Suprapubic skin (tissue), 4 donors: ENCODE measurements at regions not wholly inside any gene's neighbourhood (a gene's known extent, or its start where the extent isn't known, plus 50 kb on each side); places are given as distances from the start of the nearest gene placed in this dataset.

Experiments used
- DNase-seq, 2 donors: peaks; one replicate each; pipeline ENCODE4 v3.0.0-alpha.2; 2019; ENCODE audit warnings: low spot score in 2 of 2
- H3K27ac ChIP-seq: fragments of 200-600 bp; sonication (generic); one replicate; pipeline ENCODE4 v1.5.1; 2019
- H3K27me3 ChIP-seq: fragments of 200-600 bp; sonication (generic); one replicate; pipeline ENCODE4 v1.5.1; 2019
- H3K36me3 ChIP-seq: fragments of 200-600 bp; sonication (generic); one replicate; pipeline ENCODE4 v1.5.1; 2019
- H3K4me1 ChIP-seq: fragments of 200-600 bp; sonication (generic); one replicate; pipeline ENCODE4 v1.5.1; 2019
- H3K4me3 ChIP-seq: fragments of 200-600 bp; sonication (generic); one replicate; pipeline ENCODE4 v1.5.1; 2019; ENCODE audit warnings: mild to moderate bottlenecking
- H3K9me3 ChIP-seq: fragments of 200-600 bp; sonication (generic); one replicate; pipeline ENCODE4 v1.5.1; 2019
- CTCF ChIP-seq, 2 donors: fragments of 200-600 bp in 1 of 2; fragments of 450-650 bp in 1 of 2; sonication (generic) in 1 of 2; IDR thresholded peaks; one replicate each; pipeline ENCODE4 v1.5.1; 2016 to 2019; ENCODE audit warnings: antibody characterized with exemption in 2 of 2, mild to moderate bottlenecking in 1 of 2, moderate library complexity in 1 of 2
- EP300 ChIP-seq: sonication (generic); formaldehyde crosslinking; IDR thresholded peaks from one replicate; pipeline ENCODE4 v1.6.1; 2017; ENCODE audit warnings: antibody characterized with exemption
- POLR2A ChIP-seq, 2 donors: fragments of 450-650 bp; IDR thresholded peaks; one replicate each; pipeline ENCODE4 v1.6.1; 2017; ENCODE audit warnings: antibody characterized with exemption in 2 of 2, mild to moderate bottlenecking in 2 of 2, moderate library complexity in 2 of 2
- POLR2AphosphoS5 ChIP-seq, 3 donors: sonication (generic); formaldehyde crosslinking; IDR thresholded peaks; one replicate each; pipeline ENCODE4 v1.6.1; 2017; ENCODE audit warnings: antibody characterized with exemption in 3 of 3
- WGBS: methylation state at CpG from one replicate; pipeline ENCODE4 v1.1.5; 2018; 5-methylcytosine and 5-hydroxymethylcytosine counted together

GRCh38 chr10:92768104-92768503 lies 78.3 kb downstream of the HHEX start:
- H3K4me1 ChIP-seq = no peaks in the 10 kb centered on the region
- WGBS = 86% methylated on average over 1 of the region's 1 CpG
- DNase-seq = no peak
- H3K27me3 ChIP-seq = no peaks in the 10 kb centered on the region
- no peak overlapping the region for H3K4me3 ChIP-seq
- no peak overlapping the region for H3K27ac ChIP-seq
- no peaks in the 10 kb centered on the region for H3K9me3 ChIP-seq
- no peaks in the 10 kb centered on the region for H3K36me3 ChIP-seq
- no peak for TF ChIP-seq CTCF (IDR thresholded peaks at IDR 0.05)
- TF ChIP-seq POLR2AphosphoS5 (IDR thresholded peaks at IDR 0.05) = no peak
- TF ChIP-seq POLR2A (IDR thresholded peaks at IDR 0.05) = no peak
- no peak for TF ChIP-seq EP300

- H3K27ac ChIP-seq = no peak overlapping the region
- H3K36me3 ChIP-seq = no peaks in the 10 kb centered on the region
- H3K9me3 ChIP-seq = no peaks in the 10 kb centered on the region
- TF ChIP-seq POLR2A (IDR thresholded peaks at IDR 0.05) = no peak
- TF ChIP-seq EP300 = no peak
- TF ChIP-seq POLR2AphosphoS5 (IDR thresholded peaks at IDR 0.05) = no peak
- no peak for TF ChIP-seq CTCF (IDR thresholded peaks at IDR 0.05)
- no peaks in the 10 kb centered on the region for H3K4me1 ChIP-seq
- no peaks in the 10 kb centered on the region for H3K27me3 ChIP-seq
- DNase-seq = no peak
- no peak overlapping the region for H3K4me3 ChIP-seq
These were observed 74.5 kb upstream of the EXOC6 start for GRCh38 chr10:92773776-92774175.

GRCh38 chr10:92778091-92778490 lies 70.2 kb upstream of the EXOC6 start:
- no peak overlapping the region for H3K4me3 ChIP-seq
- WGBS = 94% methylated on average over 1 of the region's 1 CpG
- DNase-seq = no peak

GRCh38 chr10:92785118-92785517 lies 63.2 kb upstream of the EXOC6 start:
- Histone ChIP-seq H3K9me3 (no peaks in the 10 kb centered on the region), H3K36me3 (no peaks in the 10 kb centered on the region), H3K27ac (no peak overlapping the region), H3K4me1 (no peaks in the 10 kb centered on the region), H3K27me3 (peaks cover 7% of the 10 kb centered on the region), H3K4me3 (no peak overlapping the region)
- DNase-seq = no peak
- TF ChIP-seq POLR2A (IDR thresholded peaks at IDR 0.05) = no peak
- TF ChIP-seq POLR2AphosphoS5 (IDR thresholded peaks at IDR 0.05) = no peak
- TF ChIP-seq EP300 = no peak
- TF ChIP-seq CTCF (IDR thresholded peaks at IDR 0.05) = no peak
- WGBS = 72% methylated on average over 7 of the region's 7 CpGs

More at GRCh38 chr10:92778091-92778490, 70.2 kb upstream of the EXOC6 start:
- Histone ChIP-seq H3K9me3 (no peaks in the 10 kb centered on the region), H3K27me3 (no peaks in the 10 kb centered on the region), H3K27ac (no peak overlapping the region), H3K4me1 (no peaks in the 10 kb centered on the region), H3K36me3 (no peaks in the 10 kb centered on the region)
- TF ChIP-seq CTCF (IDR thresholded peaks at IDR 0.05) (no peak), EP300 (no peak), POLR2AphosphoS5 (IDR thresholded peaks at IDR 0.05) (no peak), POLR2A (IDR thresholded peaks at IDR 0.05) (no peak)

GRCh38 chr10:92787557-92788152 lies 60.7 kb upstream of the EXOC6 start:
- Histone ChIP-seq H3K27me3 (peaks cover 7% of the 10 kb centered on the region), H3K27ac (no peak overlapping the region), H3K4me1 (no peaks in the 10 kb centered on the region), H3K36me3 (no peaks in the 10 kb centered on the region), H3K9me3 (no peaks in the 10 kb centered on the region), H3K4me3 (no peak overlapping the region)
- no peak for TF ChIP-seq EP300
- TF ChIP-seq POLR2AphosphoS5 (IDR thresholded peaks at IDR 0.05) = no peak
- TF ChIP-seq CTCF (IDR thresholded peaks at IDR 0.05) = no peak
- TF ChIP-seq POLR2A (IDR thresholded peaks at IDR 0.05) = no peak
- DNase-seq = no peak
- 59% methylated on average over 11 of the region's 11 CpGs for WGBS
